Esophagus squamous epithelium (tissue), 4 donors: ENCODE measurements at regions not wholly inside any gene's neighbourhood (a gene's known extent, or its start where the extent isn't known, plus 50 kb on each side); places are given as distances from the start of the nearest gene placed in this dataset.

Experiments
- CTCF ChIP-seq, 6 experiments: fragments of 450-650 bp in 4 of 6; fragments of 200-600 bp in 2 of 6; sonication (generic) in 2 of 6; IDR thresholded peaks; one replicate each; pipeline ENCODE4 v1.5.1; 2016 to 2019; ENCODE audit warnings: antibody characterized with exemption in 6 of 6, mild to moderate bottlenecking in 4 of 6, moderate library complexity in 4 of 6
- POLR2A ChIP-seq, 4 donors: fragments of 450-650 bp; IDR thresholded peaks; one replicate each; pipeline ENCODE4 v1.6.1; 2017; ENCODE audit warnings: antibody characterized with exemption in 4 of 4, mild to moderate bottlenecking in 4 of 4, moderate library complexity in 3 of 4

GRCh38 chr16:86074651-86075487, 175.9 kb downstream of the IRF8 start:
- TF ChIP-seq CTCF (IDR thresholded peaks at IDR 0.05) (no peak), POLR2A (IDR thresholded peaks at IDR 0.05) (no peak)
